H1 (cell line): ENCODE measurements at regions not wholly inside any gene's neighbourhood (a gene's known extent, or its start where the extent isn't known, plus 50 kb on each side); places are given as distances from the start of the nearest gene placed in this dataset.

Experiments used
- CREB1 ChIP-seq: IDR thresholded peaks from 2 replicates; pipeline ENCODE4 v1.6.1; 2012; ENCODE audit warnings: inconsistent platforms
- CTBP2 ChIP-seq: IDR thresholded peaks from 2 replicates; pipeline ENCODE4 v1.7.0; 2011; ENCODE audit warnings: borderline replicate concordance, mild to moderate bottlenecking, moderate library complexity, mixed read lengths, low read length; ENCODE audit not compliant: insufficient read depth, insufficient read length
- SAP30 ChIP-seq: fragments of 300-600 bp; sonication (generic); IDR thresholded peaks from 2 replicates; pipeline ENCODE4 v1.7.1; 2012; ENCODE audit warnings: low read length, moderate library complexity, mild to moderate bottlenecking, inconsistent platforms; ENCODE audit not compliant: insufficient read depth, insufficient replicate concordance
- SUZ12 ChIP-seq: fragments of 200-600 bp; sonication (generic); IDR thresholded peaks from 2 replicates; pipeline ENCODE4 v1.6.1; 2012; ENCODE audit warnings: mild to moderate bottlenecking, inconsistent platforms, low read length, moderate library complexity, mixed read lengths
- TF ChIP-seq, protein P1 (sequence below): IDR thresholded peaks from 2 replicates; pipeline ENCODE4 v1.6.1; 2012; ENCODE audit warnings: inconsistent platforms
- TF ChIP-seq, protein P2 (sequence below): IDR thresholded peaks from 2 replicates; pipeline ENCODE4 v1.6.1; 2012; ENCODE audit warnings: low read length, inconsistent platforms
- TF ChIP-seq, protein P3 (sequence below): fragments of 300-600 bp; sonication (generic); IDR thresholded peaks from 2 replicates; pipeline ENCODE4 v1.7.1; 2012; ENCODE audit warnings: low read length, moderate library complexity, mild to moderate bottlenecking, inconsistent platforms; ENCODE audit not compliant: insufficient replicate concordance

DNA sequence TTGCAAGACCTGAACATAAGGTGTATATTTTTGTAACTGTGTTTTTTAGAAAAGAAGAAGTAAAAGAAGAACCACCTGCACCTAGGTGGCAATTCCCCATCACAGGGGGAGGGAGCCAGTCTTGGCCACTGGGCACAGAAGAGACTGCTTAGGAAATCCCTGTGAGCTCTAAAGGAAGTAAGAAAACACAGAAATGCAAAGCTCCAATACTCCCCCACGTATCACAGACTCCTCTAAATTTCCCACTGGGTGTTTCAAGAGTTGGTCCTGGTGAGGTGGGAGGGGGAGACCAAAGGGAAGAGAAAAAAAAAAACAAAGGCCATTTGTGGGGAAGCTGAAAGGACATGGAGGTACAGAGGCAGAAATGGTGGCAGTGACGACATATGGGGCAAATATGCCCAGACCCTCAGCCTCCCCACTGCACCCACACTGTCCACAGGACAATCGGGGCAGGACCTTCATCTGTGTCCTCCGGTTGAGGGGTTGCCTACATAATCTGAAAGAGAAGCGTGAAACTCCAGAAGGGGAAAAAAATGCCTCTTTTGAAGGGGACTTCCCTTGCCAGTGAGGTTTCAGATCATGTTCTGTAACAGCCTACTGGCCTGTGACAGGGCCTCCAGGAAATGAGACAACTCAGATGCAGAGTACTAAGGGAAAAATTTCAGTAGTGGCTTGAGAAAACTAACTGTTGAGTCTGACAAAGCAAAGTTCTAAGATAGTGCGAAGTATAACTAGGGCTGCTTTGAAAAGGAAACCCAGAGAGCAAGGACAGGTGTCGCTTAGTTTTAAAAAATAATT lies 226.2 kb upstream of the MARCKS start (continued):
- TF ChIP-seq, protein P1, sequence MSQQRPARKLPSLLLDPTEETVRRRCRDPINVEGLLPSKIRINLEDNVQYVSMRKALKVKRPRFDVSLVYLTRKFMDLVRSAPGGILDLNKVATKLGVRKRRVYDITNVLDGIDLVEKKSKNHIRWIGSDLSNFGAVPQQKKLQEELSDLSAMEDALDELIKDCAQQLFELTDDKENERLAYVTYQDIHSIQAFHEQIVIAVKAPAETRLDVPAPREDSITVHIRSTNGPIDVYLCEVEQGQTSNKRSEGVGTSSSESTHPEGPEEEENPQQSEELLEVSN: no peak
- TF ChIP-seq, protein P2, sequence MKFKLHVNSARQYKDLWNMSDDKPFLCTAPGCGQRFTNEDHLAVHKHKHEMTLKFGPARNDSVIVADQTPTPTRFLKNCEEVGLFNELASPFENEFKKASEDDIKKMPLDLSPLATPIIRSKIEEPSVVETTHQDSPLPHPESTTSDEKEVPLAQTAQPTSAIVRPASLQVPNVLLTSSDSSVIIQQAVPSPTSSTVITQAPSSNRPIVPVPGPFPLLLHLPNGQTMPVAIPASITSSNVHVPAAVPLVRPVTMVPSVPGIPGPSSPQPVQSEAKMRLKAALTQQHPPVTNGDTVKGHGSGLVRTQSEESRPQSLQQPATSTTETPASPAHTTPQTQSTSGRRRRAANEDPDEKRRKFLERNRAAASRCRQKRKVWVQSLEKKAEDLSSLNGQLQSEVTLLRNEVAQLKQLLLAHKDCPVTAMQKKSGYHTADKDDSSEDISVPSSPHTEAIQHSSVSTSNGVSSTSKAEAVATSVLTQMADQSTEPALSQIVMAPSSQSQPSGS: no peak
- no peak for TF ChIP-seq SUZ12
- no peak for TF ChIP-seq CTBP2
- TF ChIP-seq CREB1: no peak
- no peak for TF ChIP-seq SAP30
- TF ChIP-seq, protein P3, sequence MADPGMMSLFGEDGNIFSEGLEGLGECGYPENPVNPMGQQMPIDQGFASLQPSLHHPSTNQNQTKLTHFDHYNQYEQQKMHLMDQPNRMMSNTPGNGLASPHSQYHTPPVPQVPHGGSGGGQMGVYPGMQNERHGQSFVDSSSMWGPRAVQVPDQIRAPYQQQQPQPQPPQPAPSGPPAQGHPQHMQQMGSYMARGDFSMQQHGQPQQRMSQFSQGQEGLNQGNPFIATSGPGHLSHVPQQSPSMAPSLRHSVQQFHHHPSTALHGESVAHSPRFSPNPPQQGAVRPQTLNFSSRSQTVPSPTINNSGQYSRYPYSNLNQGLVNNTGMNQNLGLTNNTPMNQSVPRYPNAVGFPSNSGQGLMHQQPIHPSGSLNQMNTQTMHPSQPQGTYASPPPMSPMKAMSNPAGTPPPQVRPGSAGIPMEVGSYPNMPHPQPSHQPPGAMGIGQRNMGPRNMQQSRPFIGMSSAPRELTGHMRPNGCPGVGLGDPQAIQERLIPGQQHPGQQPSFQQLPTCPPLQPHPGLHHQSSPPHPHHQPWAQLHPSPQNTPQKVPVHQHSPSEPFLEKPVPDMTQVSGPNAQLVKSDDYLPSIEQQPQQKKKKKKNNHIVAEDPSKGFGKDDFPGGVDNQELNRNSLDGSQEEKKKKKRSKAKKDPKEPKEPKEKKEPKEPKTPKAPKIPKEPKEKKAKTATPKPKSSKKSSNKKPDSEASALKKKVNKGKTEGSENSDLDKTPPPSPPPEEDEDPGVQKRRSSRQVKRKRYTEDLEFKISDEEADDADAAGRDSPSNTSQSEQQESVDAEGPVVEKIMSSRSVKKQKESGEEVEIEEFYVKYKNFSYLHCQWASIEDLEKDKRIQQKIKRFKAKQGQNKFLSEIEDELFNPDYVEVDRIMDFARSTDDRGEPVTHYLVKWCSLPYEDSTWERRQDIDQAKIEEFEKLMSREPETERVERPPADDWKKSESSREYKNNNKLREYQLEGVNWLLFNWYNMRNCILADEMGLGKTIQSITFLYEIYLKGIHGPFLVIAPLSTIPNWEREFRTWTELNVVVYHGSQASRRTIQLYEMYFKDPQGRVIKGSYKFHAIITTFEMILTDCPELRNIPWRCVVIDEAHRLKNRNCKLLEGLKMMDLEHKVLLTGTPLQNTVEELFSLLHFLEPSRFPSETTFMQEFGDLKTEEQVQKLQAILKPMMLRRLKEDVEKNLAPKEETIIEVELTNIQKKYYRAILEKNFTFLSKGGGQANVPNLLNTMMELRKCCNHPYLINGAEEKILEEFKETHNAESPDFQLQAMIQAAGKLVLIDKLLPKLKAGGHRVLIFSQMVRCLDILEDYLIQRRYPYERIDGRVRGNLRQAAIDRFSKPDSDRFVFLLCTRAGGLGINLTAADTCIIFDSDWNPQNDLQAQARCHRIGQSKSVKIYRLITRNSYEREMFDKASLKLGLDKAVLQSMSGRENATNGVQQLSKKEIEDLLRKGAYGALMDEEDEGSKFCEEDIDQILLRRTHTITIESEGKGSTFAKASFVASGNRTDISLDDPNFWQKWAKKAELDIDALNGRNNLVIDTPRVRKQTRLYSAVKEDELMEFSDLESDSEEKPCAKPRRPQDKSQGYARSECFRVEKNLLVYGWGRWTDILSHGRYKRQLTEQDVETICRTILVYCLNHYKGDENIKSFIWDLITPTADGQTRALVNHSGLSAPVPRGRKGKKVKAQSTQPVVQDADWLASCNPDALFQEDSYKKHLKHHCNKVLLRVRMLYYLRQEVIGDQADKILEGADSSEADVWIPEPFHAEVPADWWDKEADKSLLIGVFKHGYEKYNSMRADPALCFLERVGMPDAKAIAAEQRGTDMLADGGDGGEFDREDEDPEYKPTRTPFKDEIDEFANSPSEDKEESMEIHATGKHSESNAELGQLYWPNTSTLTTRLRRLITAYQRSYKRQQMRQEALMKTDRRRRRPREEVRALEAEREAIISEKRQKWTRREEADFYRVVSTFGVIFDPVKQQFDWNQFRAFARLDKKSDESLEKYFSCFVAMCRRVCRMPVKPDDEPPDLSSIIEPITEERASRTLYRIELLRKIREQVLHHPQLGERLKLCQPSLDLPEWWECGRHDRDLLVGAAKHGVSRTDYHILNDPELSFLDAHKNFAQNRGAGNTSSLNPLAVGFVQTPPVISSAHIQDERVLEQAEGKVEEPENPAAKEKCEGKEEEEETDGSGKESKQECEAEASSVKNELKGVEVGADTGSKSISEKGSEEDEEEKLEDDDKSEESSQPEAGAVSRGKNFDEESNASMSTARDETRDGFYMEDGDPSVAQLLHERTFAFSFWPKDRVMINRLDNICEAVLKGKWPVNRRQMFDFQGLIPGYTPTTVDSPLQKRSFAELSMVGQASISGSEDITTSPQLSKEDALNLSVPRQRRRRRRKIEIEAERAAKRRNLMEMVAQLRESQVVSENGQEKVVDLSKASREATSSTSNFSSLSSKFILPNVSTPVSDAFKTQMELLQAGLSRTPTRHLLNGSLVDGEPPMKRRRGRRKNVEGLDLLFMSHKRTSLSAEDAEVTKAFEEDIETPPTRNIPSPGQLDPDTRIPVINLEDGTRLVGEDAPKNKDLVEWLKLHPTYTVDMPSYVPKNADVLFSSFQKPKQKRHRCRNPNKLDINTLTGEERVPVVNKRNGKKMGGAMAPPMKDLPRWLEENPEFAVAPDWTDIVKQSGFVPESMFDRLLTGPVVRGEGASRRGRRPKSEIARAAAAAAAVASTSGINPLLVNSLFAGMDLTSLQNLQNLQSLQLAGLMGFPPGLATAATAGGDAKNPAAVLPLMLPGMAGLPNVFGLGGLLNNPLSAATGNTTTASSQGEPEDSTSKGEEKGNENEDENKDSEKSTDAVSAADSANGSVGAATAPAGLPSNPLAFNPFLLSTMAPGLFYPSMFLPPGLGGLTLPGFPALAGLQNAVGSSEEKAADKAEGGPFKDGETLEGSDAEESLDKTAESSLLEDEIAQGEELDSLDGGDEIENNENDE: no peak
